CD4-positive, CD25-positive, alpha-beta regulatory T cell (primary cell): ENCODE measurements at regions not wholly inside any gene's neighbourhood (a gene's known extent, or its start where the extent isn't known, plus 50 kb on each side); places are given as distances from the start of the nearest gene placed in this dataset.
A peak's percentile ranks its signal among the peaks of the same experiment; 100 is the strongest.
"Not testable (repeated sequence)": the region's sequence is repeated elsewhere in the genome, so short reads cannot be mapped to it uniquely, and the experiment has no call there.

ENCODE experiments used
- ATAC-seq, 2 donors: fragments of 150-1000 bp; cut with Tn5 transposase; one replicate each; pipeline ENCODE4 v1.10.0; 2021; ENCODE audit warnings: low read depth in 2 of 2, moderate number of reproducible peaks in 2 of 2, moderate library complexity in 1 of 2
- DNase-seq, 3 donors: peaks; one replicate each; pipeline versions ENCODE4 v3.0.0 to v3.0.0-alpha.2; 2012 to 2022; ENCODE audit warnings: mixed read lengths in 1 of 3
- H3K27ac ChIP-seq: one replicate; pipeline ENCODE4 v1.7.0; 2013; ENCODE audit warnings: mild to moderate bottlenecking, low read length; ENCODE audit not compliant: insufficient read depth, poor library complexity, severe bottlenecking
- H3K27me3 ChIP-seq: one replicate; pipeline ENCODE4 v1.7.0; 2013; ENCODE audit warnings: low read length; ENCODE audit not compliant: control insufficient read depth, insufficient read depth
- H3K36me3 ChIP-seq: one replicate; pipeline ENCODE4 v1.7.0; 2013; ENCODE audit warnings: mild to moderate bottlenecking, low read length, moderate library complexity; ENCODE audit not compliant: control insufficient read depth, insufficient read depth
- H3K4me1 ChIP-seq: 2 replicates; pipeline ENCODE4 v1.7.0; 2013; ENCODE audit warnings: mild to moderate bottlenecking, low read length; ENCODE audit not compliant: insufficient read depth, control insufficient read depth, poor library complexity, severe bottlenecking
- H3K4me3 ChIP-seq: one replicate; pipeline ENCODE4 v1.7.0; 2013; ENCODE audit warnings: low read depth, mild to moderate bottlenecking, low read length, moderate library complexity
- H3K9me3 ChIP-seq, 2 experiments: 1 replicate in 1 of 2; 2 replicates in 1 of 2; pipeline ENCODE4 v1.7.0; 2013; ENCODE audit warnings: low read length in 2 of 2, mild to moderate bottlenecking in 1 of 2, moderate library complexity in 1 of 2; ENCODE audit not compliant: control insufficient read depth in 2 of 2
- H3K27ac Mint-ChIP-seq, 3 donors: one replicate each; pipeline ENCODE4 v1.8.0; 2020 to 2022; ENCODE audit warnings: mild to moderate bottlenecking in 3 of 3, mixed read lengths in 3 of 3, moderate library complexity in 2 of 3
- H3K27me3 Mint-ChIP-seq: one replicate; pipeline ENCODE4 v1.8.0; 2022; ENCODE audit warnings: mild to moderate bottlenecking, mixed read lengths
- H3K36me3 Mint-ChIP-seq: one replicate; pipeline ENCODE4 v1.8.0; 2020; ENCODE audit warnings: mixed read lengths
- H3K4me1 Mint-ChIP-seq, 4 donors: one replicate each; pipeline ENCODE4 v1.8.0; 2020 to 2022; ENCODE audit warnings: mixed read lengths in 4 of 4, mild to moderate bottlenecking in 1 of 4
- H3K4me3 Mint-ChIP-seq, 4 donors: one replicate each; pipeline ENCODE4 v1.8.0; 2020 to 2022; ENCODE audit warnings: mild to moderate bottlenecking in 4 of 4, mixed read lengths in 4 of 4, moderate library complexity in 3 of 4
- H3K9me3 Mint-ChIP-seq, 7 donors: one replicate each; pipeline ENCODE4 v1.8.0; 2020 to 2022; ENCODE audit warnings: mixed read lengths in 7 of 7, mild to moderate bottlenecking in 3 of 7, moderate library complexity in 2 of 7

GRCh38 chr6:68233623-68234022 is 401.5 kb upstream of the ADGRB3 start:
- no peaks in the 10 kb centered on the region for H3K36me3 Mint-ChIP-seq

GRCh38 chr6:68229566-68229965 is 405.5 kb upstream of the ADGRB3 start:
- no peaks in the 10 kb centered on the region for H3K27me3 Mint-ChIP-seq
- DNase-seq = no peak
- no peaks in the 10 kb centered on the region for H3K4me1 Mint-ChIP-seq
- Histone ChIP-seq H3K36me3 (no peaks in the 10 kb centered on the region), H3K4me1 (no peaks in the 10 kb centered on the region), H3K27ac (no peak overlapping the region), H3K27me3 (no peaks in the 10 kb centered on the region), H3K9me3 (peaks cover 0 to 1% of the 10 kb centered on the region in 2 experiments), H3K4me3 (no peak overlapping the region)
- H3K9me3 Mint-ChIP-seq = peaks cover 0 to 22% (median 2%) of the 10 kb centered on the region in 7 donors
- H3K27ac Mint-ChIP-seq = no peak overlapping the region
- ATAC-seq = no peak
- no peak overlapping the region for H3K4me3 Mint-ChIP-seq
- no peaks in the 10 kb centered on the region for H3K36me3 Mint-ChIP-seq

More at GRCh38 chr6:68233623-68234022, 401.5 kb upstream of the ADGRB3 start:
- peaks cover 0 to 20% (median 2%) of the 10 kb centered on the region in 7 donors for H3K9me3 Mint-ChIP-seq
- H3K27ac Mint-ChIP-seq = no peak overlapping the region
- H3K36me3 ChIP-seq = no peaks in the 10 kb centered on the region
- H3K4me3 Mint-ChIP-seq = no peak overlapping the region
- H3K4me1 Mint-ChIP-seq = no peaks in the 10 kb centered on the region
- DNase-seq (no peak), ATAC-seq (no peak)
- H3K9me3 ChIP-seq = peaks cover 0 to 1% of the 10 kb centered on the region in 2 experiments
- H3K27me3 Mint-ChIP-seq = no peaks in the 10 kb centered on the region
- H3K27ac ChIP-seq = no peak overlapping the region
- H3K4me1 ChIP-seq = no peaks in the 10 kb centered on the region
- no peaks in the 10 kb centered on the region for H3K27me3 ChIP-seq
- no peak overlapping the region for H3K4me3 ChIP-seq

- H3K36me3 Mint-ChIP-seq = no peaks in the 10 kb centered on the region
- no peaks in the 10 kb centered on the region for H3K4me1 Mint-ChIP-seq
- H3K4me1 ChIP-seq = no peaks in the 10 kb centered on the region
- no peak overlapping the region for H3K4me3 ChIP-seq
- ATAC-seq (no peak), DNase-seq (no peak)
- H3K36me3 ChIP-seq = no peaks in the 10 kb centered on the region
- no peak overlapping the region for H3K27ac Mint-ChIP-seq
- peaks cover 2 to 28% (median 4%) of the 10 kb centered on the region in 7 donors for H3K9me3 Mint-ChIP-seq
- H3K27me3 ChIP-seq = no peaks in the 10 kb centered on the region
- no peaks in the 10 kb centered on the region for H3K27me3 Mint-ChIP-seq
- H3K27ac ChIP-seq = no peak overlapping the region
- no peak overlapping the region for H3K4me3 Mint-ChIP-seq
- H3K9me3 ChIP-seq = no peaks in the 10 kb centered on the region
Measured at GRCh38 chr6:68226460-68226859, 408.6 kb upstream of the ADGRB3 start.

DNA sequence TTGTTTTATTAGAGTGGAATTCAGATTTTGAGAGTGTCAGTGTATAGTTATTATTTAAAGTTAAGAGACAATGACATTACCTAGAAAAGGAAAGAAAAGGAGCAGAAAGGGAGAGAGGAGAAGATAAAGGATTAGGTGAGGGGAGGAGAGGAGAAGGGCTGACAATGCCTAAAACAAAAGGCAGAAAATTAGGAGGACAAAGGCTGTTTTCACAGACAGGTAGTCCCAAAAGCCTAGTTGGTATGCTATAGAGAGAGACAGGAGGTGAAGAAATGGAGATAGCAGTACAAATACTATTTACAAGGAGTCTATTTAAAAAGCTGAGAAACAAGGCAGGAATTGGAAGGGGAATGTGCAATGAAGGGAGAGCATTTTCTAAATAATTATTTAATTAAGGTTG is 409.4 kb upstream of the ADGRB3 start:
- Mint-ChIP-seq H3K9me3 (peaks cover 2 to 28% (median 4%) of the 10 kb centered on the region in 7 donors), H3K27me3 (no peaks in the 10 kb centered on the region)

GRCh38 chr6:68211242-68211795 is 423.8 kb upstream of the ADGRB3 start:
- ATAC-seq (no peak), DNase-seq (no peak)
- H3K4me3 Mint-ChIP-seq = no peak overlapping the region
- Histone ChIP-seq H3K4me1 (no peaks in the 10 kb centered on the region), H3K27me3 (no peaks in the 10 kb centered on the region), H3K4me3 (no peak overlapping the region), H3K36me3 (no peaks in the 10 kb centered on the region), H3K9me3 (peaks cover 0 to 9% of the 10 kb centered on the region in 2 experiments), H3K27ac (no peak overlapping the region)
- no peaks in the 10 kb centered on the region for H3K4me1 Mint-ChIP-seq
- no peaks in the 10 kb centered on the region for H3K27me3 Mint-ChIP-seq
- no peaks in the 10 kb centered on the region for H3K36me3 Mint-ChIP-seq
- peaks cover 5 to 40% (median 15%) of the 10 kb centered on the region in 7 donors for H3K9me3 Mint-ChIP-seq
- no peak overlapping the region for H3K27ac Mint-ChIP-seq

More for the DNA sequence above, 409.4 kb upstream of the ADGRB3 start:
- DNase-seq = no peak
- Mint-ChIP-seq H3K36me3 (no peaks in the 10 kb centered on the region), H3K27ac (no peak overlapping the region), H3K4me3 (no peak overlapping the region), H3K4me1 (no peaks in the 10 kb centered on the region)
- Histone ChIP-seq H3K4me1 (no peaks in the 10 kb centered on the region), H3K9me3 (no peaks in the 10 kb centered on the region), H3K27ac (no peak overlapping the region), H3K4me3 (no peak overlapping the region), H3K36me3 (no peaks in the 10 kb centered on the region), H3K27me3 (no peaks in the 10 kb centered on the region)
- ATAC-seq = no peak

- H3K4me1 Mint-ChIP-seq, H3K4me3 ChIP-seq, H3K36me3 ChIP-seq, H3K27ac Mint-ChIP-seq, H3K4me3 Mint-ChIP-seq, H3K27ac ChIP-seq, H3K27me3 ChIP-seq, H3K27me3 Mint-ChIP-seq, H3K4me1 ChIP-seq, H3K36me3 Mint-ChIP-seq, DNase-seq, ATAC-seq: not testable (repeated sequence)
- H3K9me3 ChIP-seq = peaks cover 0 to 16% of the 10 kb centered on the region in 2 experiments
- H3K9me3 Mint-ChIP-seq = peaks cover 0 to 31% (median 11%) of the 10 kb centered on the region in 7 donors
Measured at GRCh38 chr6:68207612-68208011, 427.5 kb upstream of the ADGRB3 start.

- Mint-ChIP-seq H3K4me1 (no peaks in the 10 kb centered on the region), H3K9me3 (peaks cover 2 to 24% (median 5%) of the 10 kb centered on the region in 7 donors), H3K4me3 (no peak overlapping the region), H3K27ac (no peak overlapping the region), H3K27me3 (no peaks in the 10 kb centered on the region), H3K36me3 (no peaks in the 10 kb centered on the region)
- Histone ChIP-seq H3K27ac (no peak overlapping the region), H3K27me3 (no peaks in the 10 kb centered on the region), H3K36me3 (no peaks in the 10 kb centered on the region), H3K9me3 (peaks cover 0 to 4% of the 10 kb centered on the region in 2 experiments), H3K4me3 (no peak overlapping the region), H3K4me1 (no peaks in the 10 kb centered on the region)
- DNase-seq (no peak), ATAC-seq (no peak)
Measured at GRCh38 chr6:68200929-68201328, 434.2 kb upstream of the ADGRB3 start.

DNA sequence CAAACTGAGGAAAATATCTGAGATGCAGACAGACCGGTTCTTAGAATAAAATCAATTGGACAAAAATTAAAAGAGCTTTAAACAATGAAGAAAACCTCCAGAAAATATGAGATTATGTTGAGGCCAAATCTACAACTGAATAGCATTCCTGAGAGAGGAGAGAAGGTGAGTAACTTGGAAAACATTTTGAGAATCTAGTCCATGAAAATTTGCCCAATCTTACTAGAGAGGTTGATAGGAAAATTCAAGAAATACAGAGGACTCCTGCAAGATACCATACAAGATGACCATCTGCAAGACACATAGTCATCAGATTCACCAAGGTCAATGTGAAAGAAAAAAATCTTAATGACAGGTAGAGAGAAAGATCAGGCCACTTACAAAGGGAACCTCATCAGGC is 437.7 kb upstream of the ADGRB3 start:
- Mint-ChIP-seq H3K27ac (no peak overlapping the region), H3K9me3 (peaks cover 2 to 18% (median 5%) of the 10 kb centered on the region in 7 donors), H3K4me1 (no peaks in the 10 kb centered on the region), H3K36me3 (no peaks in the 10 kb centered on the region), H3K27me3 (no peaks in the 10 kb centered on the region), H3K4me3 (peak overlapping the region in 1 of 4 donors; percentile 27)
- no peaks in the 10 kb centered on the region for H3K9me3 ChIP-seq
- no peak for DNase-seq
- no peak for ATAC-seq
- no peak overlapping the region for H3K4me3 ChIP-seq
- no peaks in the 10 kb centered on the region for H3K36me3 ChIP-seq
- no peaks in the 10 kb centered on the region for H3K4me1 ChIP-seq
- no peaks in the 10 kb centered on the region for H3K27me3 ChIP-seq
- H3K27ac ChIP-seq = no peak overlapping the region
